Keratinocyte (primary cell): ENCODE measurements at regions not wholly inside any gene's neighbourhood (a gene's known extent, or its start where the extent isn't known, plus 50 kb on each side); places are given as distances from the start of the nearest gene placed in this dataset.
A peak's percentile ranks its signal among the peaks of the same experiment; 100 is the strongest.

Experiments
- DNase-seq: peaks from one replicate; pipeline ENCODE4 v3.0.0-alpha.2; 2011; ENCODE audit warnings: low read depth, missing footprints, low spot score
- FAIRE-seq: peaks from 2 replicates; lab custom pipeline; 2011; peaks lifted over from hg19 to GRCh38; lab: Jason Lieb, UNC
- H2AFZ ChIP-seq: 2 replicates; pipeline ENCODE4 v1.6.0; 2012; ENCODE audit warnings: low read length, control low read depth, inconsistent platforms; ENCODE audit not compliant: control insufficient read depth
- H3K27ac ChIP-seq: 2 replicates; pipeline ENCODE4 v1.5.1; 2011; ENCODE audit warnings: low read length; ENCODE audit not compliant: control insufficient read depth, insufficient read depth
- H3K27me3 ChIP-seq: 3 replicates; pipeline ENCODE4 v1.6.0; 2011; ENCODE audit warnings: low read length; ENCODE audit not compliant: control insufficient read depth, insufficient read depth; ENCODE audit errors: extremely low read depth
- H3K36me3 ChIP-seq, 2 experiments: 2 replicates in 1 of 2; 3 replicates in 1 of 2; pipeline ENCODE4 v1.5.1; 2011; ENCODE audit warnings: low read length in 2 of 2, mild to moderate bottlenecking in 1 of 2; ENCODE audit not compliant: control insufficient read depth in 2 of 2, insufficient read depth in 2 of 2; ENCODE audit errors: extremely low read depth in 1 of 2
- H3K4me1 ChIP-seq: 3 replicates; pipeline ENCODE4 v1.5.1; 2011; ENCODE audit warnings: low read length; ENCODE audit not compliant: control insufficient read depth, insufficient read depth; ENCODE audit errors: extremely low read depth
- H3K4me2 ChIP-seq: 3 replicates; pipeline ENCODE4 v1.6.0; 2011; ENCODE audit warnings: low read depth, low read length; ENCODE audit not compliant: control insufficient read depth, insufficient read depth; ENCODE audit errors: extremely low read depth
- H3K4me3 ChIP-seq, 3 experiments: fragments of 200-600 bp in 1 of 3; sonication (generic) in 1 of 3; 2 replicates in 2 of 3; 3 replicates in 1 of 3; pipeline ENCODE4 v1.5.1; 2011 to 2016; ENCODE audit warnings: low read length in 3 of 3, mild to moderate bottlenecking in 3 of 3, control low read depth in 2 of 3, inconsistent platforms in 1 of 3, low read depth in 1 of 3, mixed read lengths in 1 of 3, mixed run types in 1 of 3, moderate library complexity in 1 of 3; ENCODE audit not compliant: control insufficient read depth in 2 of 3, insufficient read depth in 2 of 3; ENCODE audit errors: extremely low read depth in 1 of 3
- H3K79me2 ChIP-seq: 2 replicates; pipeline ENCODE4 v1.6.0; 2012; ENCODE audit warnings: low read length; ENCODE audit not compliant: control insufficient read depth, insufficient read depth
- H3K9ac ChIP-seq: 3 replicates; pipeline ENCODE4 v1.6.0; 2011; ENCODE audit warnings: low read length; ENCODE audit not compliant: control insufficient read depth, insufficient read depth; ENCODE audit errors: extremely low read depth
- H3K9me1 ChIP-seq: 3 replicates; pipeline ENCODE4 v1.6.0; 2011; ENCODE audit warnings: low read length; ENCODE audit not compliant: control insufficient read depth, insufficient read depth; ENCODE audit errors: extremely low read depth
- H3K9me3 ChIP-seq: 2 replicates; pipeline ENCODE4 v1.5.1; 2012; ENCODE audit warnings: low read depth, low read length; ENCODE audit not compliant: control insufficient read depth
- H4K20me1 ChIP-seq: 3 replicates; pipeline ENCODE4 v1.6.0; 2011; ENCODE audit warnings: low read length; ENCODE audit not compliant: control insufficient read depth, insufficient read depth; ENCODE audit errors: extremely low read depth
- EZH2 ChIP-seq: IDR thresholded peaks from one replicate; pipeline ENCODE4 v1.6.1; 2012; ENCODE audit warnings: inconsistent platforms, mild to moderate bottlenecking, low read length, moderate library complexity
- dilution Hi-C: fragments of 300-500 bp; cut with MboI; formaldehyde crosslinking; loops from one replicate; pipeline ENCODE4 v1.7.0; 2020; ENCODE audit warnings: low sequenced_read_pairs; ENCODE audit not compliant: extremely low pct_ligation_motif_present
- TF ChIP-seq, protein P1 (sequence below), 3 experiments: IDR thresholded peaks in 1 of 3; conservative IDR thresholded peaks in 1 of 3; optimal IDR thresholded peaks in 1 of 3; 2 replicates in 2 of 3; 3 replicates in 1 of 3; pipeline versions ENCODE3 to v1.5.1; 2011; ENCODE audit warnings: low read length in 3 of 3, mild to moderate bottlenecking in 3 of 3, moderate library complexity in 2 of 3, control low read depth in 1 of 3, inconsistent platforms in 1 of 3; ENCODE audit not compliant: insufficient read depth in 2 of 3; ENCODE audit errors: extremely low read depth in 1 of 3

DNA sequence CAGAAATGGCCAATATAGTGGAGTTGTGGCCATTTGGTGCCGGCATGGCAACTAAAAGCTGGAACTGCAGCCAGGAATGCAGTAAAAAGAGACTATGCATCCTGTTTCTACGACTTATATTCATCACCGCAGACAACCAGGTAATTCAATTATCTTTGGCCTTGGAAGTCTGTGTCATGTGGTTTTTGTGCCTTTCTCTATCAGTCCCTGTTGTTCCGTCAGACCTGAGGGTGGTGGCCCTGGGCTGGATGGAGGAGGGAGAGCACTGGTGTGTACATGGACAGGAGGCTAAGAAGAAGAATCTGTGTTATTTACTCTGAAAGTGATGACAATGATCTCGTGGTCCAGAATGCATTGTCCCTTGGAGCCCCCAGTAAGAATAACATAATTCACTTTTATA lies 852.6 kb downstream of the VRK1 start:
- DNase-seq (no peak), FAIRE-seq (no peak)
- no peak overlapping the region for H3K27ac ChIP-seq
- no peak overlapping the region for H3K4me2 ChIP-seq
- no peaks in the 10 kb centered on the region for H3K79me2 ChIP-seq
- no peaks in the 10 kb centered on the region for H3K4me1 ChIP-seq
- no peak overlapping the region for H3K4me3 ChIP-seq
- H3K27me3 ChIP-seq = no peaks in the 10 kb centered on the region
- H3K9me1 ChIP-seq = no peaks in the 10 kb centered on the region
- no peaks in the 10 kb centered on the region for H4K20me1 ChIP-seq
- H3K9me3 ChIP-seq = no peaks in the 10 kb centered on the region
- dilution Hi-C loops = no loop called here
- TF ChIP-seq, protein P1, sequence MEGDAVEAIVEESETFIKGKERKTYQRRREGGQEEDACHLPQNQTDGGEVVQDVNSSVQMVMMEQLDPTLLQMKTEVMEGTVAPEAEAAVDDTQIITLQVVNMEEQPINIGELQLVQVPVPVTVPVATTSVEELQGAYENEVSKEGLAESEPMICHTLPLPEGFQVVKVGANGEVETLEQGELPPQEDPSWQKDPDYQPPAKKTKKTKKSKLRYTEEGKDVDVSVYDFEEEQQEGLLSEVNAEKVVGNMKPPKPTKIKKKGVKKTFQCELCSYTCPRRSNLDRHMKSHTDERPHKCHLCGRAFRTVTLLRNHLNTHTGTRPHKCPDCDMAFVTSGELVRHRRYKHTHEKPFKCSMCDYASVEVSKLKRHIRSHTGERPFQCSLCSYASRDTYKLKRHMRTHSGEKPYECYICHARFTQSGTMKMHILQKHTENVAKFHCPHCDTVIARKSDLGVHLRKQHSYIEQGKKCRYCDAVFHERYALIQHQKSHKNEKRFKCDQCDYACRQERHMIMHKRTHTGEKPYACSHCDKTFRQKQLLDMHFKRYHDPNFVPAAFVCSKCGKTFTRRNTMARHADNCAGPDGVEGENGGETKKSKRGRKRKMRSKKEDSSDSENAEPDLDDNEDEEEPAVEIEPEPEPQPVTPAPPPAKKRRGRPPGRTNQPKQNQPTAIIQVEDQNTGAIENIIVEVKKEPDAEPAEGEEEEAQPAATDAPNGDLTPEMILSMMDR (optimal IDR thresholded peaks at IDR 0.05 in 1 of 3, IDR thresholded peaks at IDR 0.05 in 1 of 3, conservative IDR thresholded peaks at IDR 0.05 in 1 of 3; ENCODE audit: extremely low read depth in 1 of 3, insufficient read depth in 2 of 3, low read length in 3 of 3) = no peak
- TF ChIP-seq EZH2 = no peak
- H3K36me3 ChIP-seq = no peaks in the 10 kb centered on the region
- no peak overlapping the region for H2AFZ ChIP-seq
- no peak overlapping the region for H3K9ac ChIP-seq

- Histone ChIP-seq H3K36me3 (no peaks in the 10 kb centered on the region), H3K9me1 (no peaks in the 10 kb centered on the region), H3K27me3 (no peaks in the 10 kb centered on the region), H3K4me1 (no peaks in the 10 kb centered on the region), H3K4me3 (no peak overlapping the region), H2AFZ (peak overlapping the region; percentile 29), H3K4me2 (no peak overlapping the region), H3K9me3 (no peaks in the 10 kb centered on the region), H3K9ac (no peak overlapping the region), H3K27ac (no peak overlapping the region), H4K20me1 (no peaks in the 10 kb centered on the region), H3K79me2 (no peaks in the 10 kb centered on the region)
- FAIRE-seq (no peak), DNase-seq (no peak)
- dilution Hi-C loops = no loop called here
- no peak for TF ChIP-seq EZH2
- TF ChIP-seq, protein P1 (optimal IDR thresholded peaks at IDR 0.05 in 1 of 3, IDR thresholded peaks at IDR 0.05 in 1 of 3, conservative IDR thresholded peaks at IDR 0.05 in 1 of 3; ENCODE audit: extremely low read depth in 1 of 3, insufficient read depth in 2 of 3, low read length in 3 of 3) = peak in 2 of 3 experiments; percentile 2 to 9
Measured at GRCh38 chr14:97655169-97655948, 858.2 kb downstream of the VRK1 start.
